ENCODE measurements at regions not wholly inside any gene's neighbourhood (a gene's known extent, or its start where the extent isn't known, plus 50 kb on each side); places are given as distances from the start of the nearest gene placed in this dataset.

DNA sequence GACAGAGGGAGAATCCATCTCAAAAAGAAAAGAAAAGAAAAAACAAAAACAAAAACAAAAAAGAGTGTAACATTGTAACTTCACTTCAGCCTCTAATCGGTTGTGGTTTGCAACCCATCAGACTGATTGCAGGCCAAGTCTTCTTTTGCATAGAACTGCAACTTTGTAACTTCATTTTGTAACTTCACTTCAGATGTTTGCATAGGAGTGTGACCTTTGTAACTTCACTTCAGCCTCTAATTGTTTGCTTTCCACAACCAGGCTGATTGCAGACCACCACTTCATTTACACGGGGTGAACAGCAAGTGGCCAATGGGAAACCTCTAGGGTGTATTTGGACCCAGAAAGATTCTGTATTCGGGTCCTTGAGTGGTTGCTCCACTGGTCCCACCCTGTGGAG, 79.1 kb upstream of the CHMP2B start (continued):
- TF ChIP-seq, protein P1, sequence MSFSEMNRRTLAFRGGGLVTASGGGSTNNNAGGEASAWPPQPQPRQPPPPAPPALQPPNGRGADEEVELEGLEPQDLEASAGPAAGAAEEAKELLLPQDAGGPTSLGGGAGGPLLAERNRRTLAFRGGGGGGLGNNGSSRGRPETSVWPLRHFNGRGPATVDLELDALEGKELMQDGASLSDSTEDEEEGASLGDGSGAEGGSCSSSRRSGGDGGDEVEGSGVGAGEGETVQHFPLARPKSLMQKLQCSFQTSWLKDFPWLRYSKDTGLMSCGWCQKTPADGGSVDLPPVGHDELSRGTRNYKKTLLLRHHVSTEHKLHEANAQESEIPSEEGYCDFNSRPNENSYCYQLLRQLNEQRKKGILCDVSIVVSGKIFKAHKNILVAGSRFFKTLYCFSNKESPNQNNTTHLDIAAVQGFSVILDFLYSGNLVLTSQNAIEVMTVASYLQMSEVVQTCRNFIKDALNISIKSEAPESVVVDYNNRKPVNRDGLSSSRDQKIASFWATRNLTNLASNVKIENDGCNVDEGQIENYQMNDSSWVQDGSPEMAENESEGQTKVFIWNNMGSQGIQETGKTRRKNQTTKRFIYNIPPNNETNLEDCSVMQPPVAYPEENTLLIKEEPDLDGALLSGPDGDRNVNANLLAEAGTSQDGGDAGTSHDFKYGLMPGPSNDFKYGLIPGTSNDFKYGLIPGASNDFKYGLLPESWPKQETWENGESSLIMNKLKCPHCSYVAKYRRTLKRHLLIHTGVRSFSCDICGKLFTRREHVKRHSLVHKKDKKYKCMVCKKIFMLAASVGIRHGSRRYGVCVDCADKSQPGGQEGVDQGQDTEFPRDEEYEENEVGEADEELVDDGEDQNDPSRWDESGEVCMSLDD (tag by site-specific recombination; IDR thresholded peaks at IDR 0.05) = no peak
- TF ChIP-seq ZNF510 (tag by site-specific recombination; IDR thresholded peaks at IDR 0.05; ENCODE audit: insufficient replicate concordance) = no peak
- TF ChIP-seq ZNF747 (tag by site-specific recombination; IDR thresholded peaks at IDR 0.05) = no peak
- no peak for TF ChIP-seq GLI4 (tag by site-specific recombination; IDR thresholded peaks at IDR 0.05)
- no peak for TF ChIP-seq SP3 (tag by site-specific recombination; IDR thresholded peaks at IDR 0.05)
- TF ChIP-seq ZNF660 (tag by site-specific recombination; IDR thresholded peaks at IDR 0.05) = no peak
- no peak for TF ChIP-seq ZNF19 (tag by site-specific recombination; IDR thresholded peaks at IDR 0.05; ENCODE audit: low read depth)
- TF ChIP-seq, protein P2, sequence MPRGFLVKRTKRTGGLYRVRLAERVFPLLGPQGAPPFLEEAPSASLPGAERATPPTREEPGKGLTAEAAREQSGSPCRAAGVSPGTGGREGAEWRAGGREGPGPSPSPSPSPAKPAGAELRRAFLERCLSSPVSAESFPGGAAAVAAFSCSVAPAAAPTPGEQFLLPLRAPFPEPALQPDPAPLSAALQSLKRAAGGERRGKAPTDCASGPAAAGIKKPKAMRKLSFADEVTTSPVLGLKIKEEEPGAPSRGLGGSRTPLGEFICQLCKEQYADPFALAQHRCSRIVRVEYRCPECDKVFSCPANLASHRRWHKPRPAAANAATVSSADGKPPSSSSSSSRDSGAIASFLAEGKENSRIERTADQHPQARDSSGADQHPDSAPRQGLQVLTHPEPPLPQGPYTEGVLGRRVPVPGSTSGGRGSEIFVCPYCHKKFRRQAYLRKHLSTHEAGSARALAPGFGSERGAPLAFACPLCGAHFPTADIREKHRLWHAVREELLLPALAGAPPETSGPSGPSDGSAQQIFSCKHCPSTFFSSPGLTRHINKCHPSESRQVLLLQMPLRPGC (tag by site-specific recombination; IDR thresholded peaks at IDR 0.05) = no peak
- no peak for TF ChIP-seq ZNF585B (tag by site-specific recombination; IDR thresholded peaks at IDR 0.05)

DNA sequence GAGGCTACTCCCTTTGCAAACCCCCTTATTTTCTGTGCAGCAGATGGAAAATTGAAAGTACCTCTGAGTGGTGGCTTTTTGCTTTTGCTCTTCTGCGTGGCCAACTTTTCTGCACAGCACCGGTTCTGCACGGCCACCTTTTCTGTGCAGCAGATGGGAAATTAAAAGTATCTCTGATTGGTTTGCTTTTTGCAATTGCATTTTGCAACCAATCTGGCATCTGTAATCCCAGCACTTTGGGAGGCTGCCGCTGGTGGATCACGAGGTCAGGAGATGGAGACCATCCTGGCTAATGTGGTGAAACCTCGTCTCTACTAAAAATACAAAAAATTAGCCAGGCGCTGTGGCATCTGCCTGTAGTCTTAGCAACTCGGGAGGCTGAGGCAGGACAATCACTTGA, 79.5 kb upstream of the CHMP2B start:
- H3K9me3 ChIP-seq (ENCODE audit: control insufficient read depth, insufficient read depth, low read depth, low read length) = no peaks in the 10 kb centered on the region
- H3K4me3 ChIP-seq (ENCODE audit: low read depth, low read length) = no peak overlapping the region
- POLR2A ChIA-PET = no interaction called here
- CTCF ChIA-PET = no interaction called here
- no peak overlapping the region for H3K27ac ChIP-seq (ENCODE audit: extremely low read depth, low read depth, low read length)
- no peaks in the 10 kb centered on the region for H3K4me1 ChIP-seq (ENCODE audit: control insufficient read depth, insufficient read depth, low read length)
- TF ChIP-seq ZBTB48 (tag by site-specific recombination; IDR thresholded peaks at IDR 0.05) (no peak), ZBTB7A (tag by site-specific recombination; IDR thresholded peaks at IDR 0.05; ENCODE audit: low read depth) (no peak)
- TF ChIP-seq, protein P3, sequence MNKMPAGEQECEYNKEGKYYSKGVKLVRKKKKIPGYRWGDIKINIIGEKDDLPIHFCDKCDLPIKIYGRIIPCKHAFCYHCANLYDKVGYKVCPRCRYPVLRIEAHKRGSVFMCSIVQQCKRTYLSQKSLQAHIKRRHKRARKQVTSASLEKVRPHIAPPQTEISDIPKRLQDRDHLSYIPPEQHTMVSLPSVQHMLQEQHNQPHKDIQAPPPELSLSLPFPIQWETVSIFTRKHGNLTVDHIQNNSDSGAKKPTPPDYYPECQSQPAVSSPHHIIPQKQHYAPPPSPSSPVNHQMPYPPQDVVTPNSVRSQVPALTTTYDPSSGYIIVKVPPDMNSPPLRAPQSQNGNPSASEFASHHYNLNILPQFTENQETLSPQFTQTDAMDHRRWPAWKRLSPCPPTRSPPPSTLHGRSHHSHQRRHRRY (tag by site-specific recombination; IDR thresholded peaks at IDR 0.05) = no peak
- TF ChIP-seq, protein P4, sequence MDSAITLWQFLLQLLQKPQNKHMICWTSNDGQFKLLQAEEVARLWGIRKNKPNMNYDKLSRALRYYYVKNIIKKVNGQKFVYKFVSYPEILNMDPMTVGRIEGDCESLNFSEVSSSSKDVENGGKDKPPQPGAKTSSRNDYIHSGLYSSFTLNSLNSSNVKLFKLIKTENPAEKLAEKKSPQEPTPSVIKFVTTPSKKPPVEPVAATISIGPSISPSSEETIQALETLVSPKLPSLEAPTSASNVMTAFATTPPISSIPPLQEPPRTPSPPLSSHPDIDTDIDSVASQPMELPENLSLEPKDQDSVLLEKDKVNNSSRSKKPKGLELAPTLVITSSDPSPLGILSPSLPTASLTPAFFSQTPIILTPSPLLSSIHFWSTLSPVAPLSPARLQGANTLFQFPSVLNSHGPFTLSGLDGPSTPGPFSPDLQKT (IDR thresholded peaks at IDR 0.05; ENCODE audit: borderline replicate concordance, low read depth, low read length) = no peak
- H3K36me3 ChIP-seq (ENCODE audit: control insufficient read depth in 2 of 2, insufficient read depth in 1 of 2, low read length in 2 of 2) = no peaks in the 10 kb centered on the region

DNA sequence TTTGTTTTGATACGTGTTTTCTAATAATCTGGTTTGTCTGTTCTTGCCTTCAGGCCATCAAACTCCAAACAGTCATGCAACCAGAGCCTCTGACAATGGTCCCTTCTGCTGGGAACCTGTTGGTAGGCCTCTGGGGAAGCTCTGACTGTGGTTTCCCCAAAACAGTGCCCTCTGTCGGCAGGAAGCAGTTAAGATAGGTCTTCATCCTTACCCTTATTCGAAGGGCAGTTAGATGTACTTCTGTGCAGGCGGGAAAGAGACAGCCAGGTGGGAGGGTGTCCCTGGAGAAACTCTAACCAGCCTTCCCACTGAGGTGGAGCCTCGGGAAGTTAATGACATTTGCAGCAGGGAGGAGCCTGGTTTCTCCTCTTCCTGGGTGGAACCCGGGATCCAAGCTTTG, 81.6 kb upstream of the CHMP2B start:
- H3K36me3 ChIP-seq (ENCODE audit: control insufficient read depth in 2 of 2, insufficient read depth in 1 of 2, low read length in 2 of 2) = no peaks in the 10 kb centered on the region
- no peaks in the 10 kb centered on the region for H3K4me1 ChIP-seq (ENCODE audit: control insufficient read depth, insufficient read depth, low read length)
- no peak overlapping the region for H3K4me3 ChIP-seq (ENCODE audit: low read depth, low read length)
- TF ChIP-seq ZNF560 (tag by site-specific recombination; IDR thresholded peaks at IDR 0.05; ENCODE audit: borderline replicate concordance) (no peak), ZNF211 (tag by site-specific recombination; IDR thresholded peaks at IDR 0.05; ENCODE audit: low read depth) (no peak), ZNF785 (tag by site-specific recombination; IDR thresholded peaks at IDR 0.05) (no peak), ZNF510 (tag by site-specific recombination; IDR thresholded peaks at IDR 0.05; ENCODE audit: insufficient replicate concordance) (no peak), ZNF174 (tag by site-specific recombination; IDR thresholded peaks at IDR 0.05) (no peak), ZBTB7A (tag by site-specific recombination; IDR thresholded peaks at IDR 0.05; ENCODE audit: low read depth) (no peak), SALL2 (tag by site-specific recombination; IDR thresholded peaks at IDR 0.05; ENCODE audit: borderline replicate concordance) (no peak), ZNF544 (tag by site-specific recombination; IDR thresholded peaks at IDR 0.05) (no peak), ZNF610 (tag by site-specific recombination; IDR thresholded peaks at IDR 0.05; ENCODE audit: borderline replicate concordance) (no peak), HOXC10 (CRISPR knock-in tag; IDR thresholded peaks at IDR 0.05) (no peak), ZNF354C (tag by site-specific recombination; IDR thresholded peaks at IDR 0.05; ENCODE audit: borderline replicate concordance, low read depth) (no peak)
- TF ChIP-seq, protein P5, sequence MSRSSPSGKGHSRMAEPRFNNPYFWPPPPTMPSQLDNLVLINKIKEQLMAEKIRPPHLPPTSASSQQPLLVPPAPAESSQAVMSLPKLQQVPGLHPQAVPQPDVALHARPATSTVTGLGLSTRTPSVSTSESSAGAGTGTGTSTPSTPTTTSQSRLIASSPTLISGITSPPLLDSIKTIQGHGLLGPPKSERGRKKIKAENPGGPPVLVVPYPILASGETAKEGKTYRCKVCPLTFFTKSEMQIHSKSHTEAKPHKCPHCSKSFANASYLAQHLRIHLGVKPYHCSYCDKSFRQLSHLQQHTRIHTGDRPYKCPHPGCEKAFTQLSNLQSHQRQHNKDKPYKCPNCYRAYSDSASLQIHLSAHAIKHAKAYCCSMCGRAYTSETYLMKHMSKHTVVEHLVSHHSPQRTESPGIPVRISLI (tag by site-specific recombination; IDR thresholded peaks at IDR 0.05) = no peak
- TF ChIP-seq, protein P6, sequence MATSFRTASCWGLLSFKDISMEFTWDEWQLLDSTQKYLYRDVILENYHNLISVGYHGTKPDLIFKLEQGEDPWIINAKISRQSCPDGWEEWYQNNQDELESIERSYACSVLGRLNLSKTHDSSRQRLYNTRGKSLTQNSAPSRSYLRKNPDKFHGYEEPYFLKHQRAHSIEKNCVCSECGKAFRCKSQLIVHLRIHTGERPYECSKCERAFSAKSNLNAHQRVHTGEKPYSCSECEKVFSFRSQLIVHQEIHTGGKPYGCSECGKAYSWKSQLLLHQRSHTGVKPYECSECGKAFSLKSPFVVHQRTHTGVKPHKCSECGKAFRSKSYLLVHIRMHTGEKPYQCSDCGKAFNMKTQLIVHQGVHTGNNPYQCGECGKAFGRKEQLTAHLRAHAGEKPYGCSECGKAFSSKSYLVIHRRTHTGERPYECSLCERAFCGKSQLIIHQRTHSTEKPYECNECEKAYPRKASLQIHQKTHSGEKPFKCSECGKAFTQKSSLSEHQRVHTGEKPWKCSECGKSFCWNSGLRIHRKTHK (tag by site-specific recombination; IDR thresholded peaks at IDR 0.05) = no peak
- H3K9me3 ChIP-seq (ENCODE audit: control insufficient read depth, insufficient read depth, low read depth, low read length) = no peaks in the 10 kb centered on the region
- CTCF ChIA-PET = interaction anchor here (0.7 kb wide), 1 partner anchor 381 kb away, joined by 3 read pairs; no protein-coding TSS in a partner anchor
- H3K27ac ChIP-seq (ENCODE audit: extremely low read depth, low read depth, low read length) = no peak overlapping the region
- POLR2A ChIA-PET = no interaction called here
